GM12892 (cell line): ENCODE measurements at regions not wholly inside any gene's neighbourhood (a gene's known extent, or its start where the extent isn't known, plus 50 kb on each side); places are given as distances from the start of the nearest gene placed in this dataset.

ENCODE experiments used
- POLR2A ChIP-seq: IDR thresholded peaks from 2 replicates; pipeline ENCODE4 v1.6.1; 2011; ENCODE audit warnings: low read depth, low read length, control low read depth
- TAF1 ChIP-seq: IDR thresholded peaks from 2 replicates; pipeline ENCODE4 v1.6.1; 2011; ENCODE audit warnings: low read depth, mild to moderate bottlenecking, control low read depth, low read length, borderline replicate concordance

GRCh38 chr3:117435506-117435905 lies 725.9 kb downstream of the TUSC7 start:
- TF ChIP-seq POLR2A (no peak), TAF1 (no peak)
